ENCODE measurements at regions not wholly inside any gene's neighbourhood (a gene's known extent, or its start where the extent isn't known, plus 50 kb on each side); places are given as distances from the start of the nearest gene placed in this dataset.

GRCh38 chr12:32016680-32017482, 57.7 kb downstream of the RESF1 start (continued):
- no peak for TF ChIP-seq ARID5B (CRISPR knock-in tag; IDR thresholded peaks at IDR 0.05)
- TF ChIP-seq SRSF9 (IDR thresholded peaks at IDR 0.05; ENCODE audit: borderline replicate concordance, insufficient read depth, low read depth, low read length, poor library complexity, severe bottlenecking) = no peak
- no peak for TF ChIP-seq ISL2 (CRISPR knock-in tag; IDR thresholded peaks at IDR 0.05)
- TF ChIP-seq SAFB2 (CRISPR knock-in tag; IDR thresholded peaks at IDR 0.05; ENCODE audit: borderline replicate concordance, low read depth) = no peak
- no peak for TF ChIP-seq ZNF570 (CRISPR knock-in tag; IDR thresholded peaks at IDR 0.05; ENCODE audit: borderline replicate concordance)
- no peak for TF ChIP-seq ZNF292 (CRISPR knock-in tag; IDR thresholded peaks at IDR 0.05; ENCODE audit: borderline replicate concordance, low read depth)

GRCh38 chr12:32021346-32021773, 62.1 kb downstream of the RESF1 start:
- Histone ChIP-seq H4K20me1 (ENCODE audit: insufficient read depth, low read length) (no peaks in the 10 kb centered on the region), H3K4me1 (ENCODE audit: insufficient read depth, low read length) (peaks cover 10% of the 10 kb centered on the region; the same call in 1 of the 2 replicates), H3K9me3 (ENCODE audit: low read length) (no peaks in the 10 kb centered on the region), H3K4me3 (replicated peaks in 1 of 3; ENCODE audit: insufficient read depth in 1 of 3, low read depth in 2 of 3, low read length in 3 of 3) (no peak overlapping the region), H3K27me3 (ENCODE audit: control insufficient read depth in 1 of 2, insufficient read depth in 2 of 2, low read length in 2 of 2) (no peaks in the 10 kb centered on the region; a peak in 1 of 5 replicates), H2AFZ (ENCODE audit: low read length) (no peak overlapping the region), H3K36me3 (replicated peaks in 1 of 2; ENCODE audit: control insufficient read depth in 1 of 2, insufficient read depth in 2 of 2, low read length in 2 of 2) (no peaks in the 10 kb centered on the region), H3K27ac (ENCODE audit: extremely low read length, insufficient read depth, low read length) (no peak overlapping the region), H3K9ac (ENCODE audit: insufficient read depth, low read depth, low read length) (no peak overlapping the region), H3K79me2 (ENCODE audit: insufficient read depth, low read length) (no peaks in the 10 kb centered on the region), H3K4me2 (ENCODE audit: low read depth, low read length) (no peak overlapping the region)
- no peak for FAIRE-seq
- no TSS peak for BruUV-seq (replicated peaks)
- no peak for DNase-seq (ENCODE audit: low spot score)
- ATAC-seq = no peak
- in situ Hi-C loops (cut with HindIII; ENCODE audit: extremely low pct_ligation_motif_present, low pct_unique_long_range_greater_than_20kb) = no loop called here
- ChIA-PET POLR2A (no interaction called here), CTCF (ENCODE audit: low intra/inter-chr PET ratio, low total read pairs) (no interaction called here)
- intact Hi-C loops (cut with micrococcal nuclease; ENCODE audit: unreplicated experiment) = no loop called here
- WGBS (ENCODE audit: low lambda C conversion rate) = 56% methylated on average over 2 of the region's 2 CpGs
- no peak for TF ChIP-seq SKIL (CRISPR knock-in tag; IDR thresholded peaks at IDR 0.05; ENCODE audit: borderline replicate concordance)
- no peak for TF ChIP-seq LCORL (IDR thresholded peaks at IDR 0.05)
- TF ChIP-seq LCORL (CRISPR knock-in tag; IDR thresholded peaks at IDR 0.05) = no peak
- no peak for TF ChIP-seq MED13 (CRISPR knock-in tag; IDR thresholded peaks at IDR 0.05)
- TF ChIP-seq CHD4 (IDR thresholded peaks at IDR 0.05; ENCODE audit: borderline replicate concordance, low read length) = no peak
- TF ChIP-seq ZBTB39 (CRISPR knock-in tag; IDR thresholded peaks at IDR 0.05) = no peak
- TF ChIP-seq ZMAT3 (CRISPR knock-in tag; conservative IDR thresholded peaks at IDR 0.05) = no peak
- TF ChIP-seq NR3C1 (CRISPR knock-in tag; IDR thresholded peaks at IDR 0.05) = no peak

All from HepG2 (cell line).